IPS DF 4.7 (cell line): ENCODE measurements at regions not wholly inside any gene's neighbourhood (a gene's known extent, or its start where the extent isn't known, plus 50 kb on each side); places are given as distances from the start of the nearest gene placed in this dataset.

Experiments
- DNase-seq: peaks from one replicate; pipeline ENCODE4 v3.0.0-alpha.2; 2013; ENCODE audit warnings: low spot score; ENCODE audit errors: extremely low read depth

DNA sequence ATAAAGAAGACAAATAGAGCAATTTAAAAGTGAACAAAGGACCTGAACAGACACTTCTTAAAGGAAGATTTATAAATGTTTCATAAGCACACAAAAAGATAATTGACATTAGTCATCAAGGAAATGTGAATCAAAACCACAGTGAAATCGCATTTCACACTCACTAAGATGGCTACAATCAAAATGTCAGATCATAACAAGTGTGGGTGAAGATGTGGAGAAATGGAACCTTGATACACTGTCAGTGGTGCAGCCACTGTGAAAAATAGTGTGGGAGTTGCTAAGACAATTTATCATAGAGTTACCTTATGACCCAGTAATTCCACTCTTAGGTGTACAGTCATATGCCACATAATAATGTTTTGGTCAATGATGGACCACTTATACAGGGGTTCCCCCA, 54.5 kb upstream of the HTR4 start:
- no peak for DNase-seq

- DNase-seq: no peak
These were observed 57.6 kb upstream of the HTR4 start for GRCh38 chr5:148711961-148712360.

GRCh38 chr5:148713735-148714508, 59.6 kb upstream of the HTR4 start:
- no peak for DNase-seq

DNA sequence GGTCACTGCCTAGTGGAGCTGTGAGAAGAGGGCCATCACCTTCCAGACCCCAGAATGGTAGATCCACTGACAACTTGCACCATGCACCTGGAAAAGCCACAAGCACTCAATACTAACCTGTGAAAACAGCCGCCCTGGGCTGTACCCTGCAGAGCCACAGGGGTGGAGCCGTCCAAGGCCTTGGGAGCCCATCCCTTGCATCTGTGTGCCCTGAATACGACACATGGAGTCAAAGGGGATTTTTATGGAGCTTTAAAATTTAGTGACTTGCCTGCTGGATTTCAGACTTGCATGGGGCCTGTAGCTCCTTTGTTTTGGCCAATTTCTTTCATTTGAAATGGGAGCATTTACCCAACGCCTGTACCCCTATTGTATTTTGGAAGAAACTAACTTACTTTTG, 62.4 kb upstream of the HTR4 start:
- no peak for DNase-seq

- DNase-seq: no peak
These were observed 63.3 kb upstream of the HTR4 start for GRCh38 chr5:148717668-148718067.

GRCh38 chr5:148719605-148720004, 65.3 kb upstream of the HTR4 start:
- no peak for DNase-seq

- no peak for DNase-seq
These were observed 65.9 kb upstream of the HTR4 start for GRCh38 chr5:148720257-148720656.

- DNase-seq: no peak
These were observed 68.8 kb upstream of the HTR4 start for GRCh38 chr5:148723143-148723542.

- DNase-seq: no peak
These were observed 71.3 kb upstream of the HTR4 start for GRCh38 chr5:148725675-148726074.

- DNase-seq: no peak
These were observed 74.9 kb upstream of the HTR4 start for GRCh38 chr5:148729182-148729581.

- DNase-seq: no peak
These were observed 75.9 kb upstream of the HTR4 start for GRCh38 chr5:148730270-148730669.

GRCh38 chr5:148730942-148731898, 76.9 kb upstream of the HTR4 start:
- peak; percentile 66 for DNase-seq

DNA sequence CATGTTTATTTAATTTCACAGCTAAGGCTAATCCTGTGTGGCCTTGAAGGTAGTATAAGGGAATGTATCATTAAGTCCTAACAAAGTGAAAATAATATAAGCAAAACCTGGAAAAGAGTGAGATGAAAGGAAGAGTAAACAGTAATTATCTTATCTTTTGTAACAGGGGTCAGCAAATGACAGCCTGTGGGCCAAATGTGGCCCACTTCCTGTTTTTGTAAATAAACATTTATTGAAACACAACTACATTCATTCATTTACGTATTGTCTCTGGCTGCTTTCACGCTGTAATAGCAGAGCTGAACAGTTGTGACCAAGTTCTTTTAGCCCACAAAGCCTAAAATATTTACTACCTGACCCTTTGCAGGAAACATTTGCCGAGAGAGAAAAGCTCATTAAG, 78.4 kb upstream of the HTR4 start:
- no peak for DNase-seq

DNA sequence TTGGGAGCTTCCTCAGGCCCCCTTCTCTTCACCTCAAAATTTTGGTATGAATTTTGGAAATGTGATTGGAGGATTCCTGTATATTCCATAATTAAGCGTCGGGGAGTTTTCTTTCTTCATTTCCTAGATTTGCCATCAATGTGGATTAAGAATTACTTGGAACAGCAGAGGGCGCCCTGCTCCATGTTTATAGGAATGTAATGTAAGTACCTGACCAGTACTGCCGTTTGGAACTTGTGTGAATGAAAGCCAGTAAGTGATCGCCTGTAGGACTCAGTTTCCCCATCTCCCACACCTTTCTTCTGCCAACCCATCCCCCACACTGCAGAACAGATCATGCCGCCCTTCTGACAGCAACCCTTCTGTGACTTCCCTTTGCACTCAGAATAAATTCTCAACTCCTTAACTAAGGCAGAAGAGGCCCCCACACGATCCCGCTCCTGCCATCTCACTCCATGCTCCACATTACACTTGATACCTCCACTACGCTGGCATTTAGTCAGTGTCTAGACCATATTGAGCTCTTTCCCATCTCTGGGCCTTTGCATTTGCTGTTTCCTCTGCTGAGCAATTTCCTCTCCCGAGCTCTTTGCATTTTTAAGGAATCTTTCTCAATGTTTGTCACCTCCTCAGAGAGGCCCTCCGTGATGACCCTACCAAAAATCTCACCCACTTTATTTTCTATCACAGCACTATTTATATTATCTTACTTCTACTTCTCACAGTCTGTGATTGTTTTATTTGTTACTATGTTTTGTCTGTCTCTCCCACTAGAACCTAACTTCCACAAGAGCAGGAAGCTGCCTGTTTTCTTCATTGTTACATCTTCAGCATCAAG, 79.5 kb upstream of the HTR4 start:
- DNase-seq: peak; percentile 28

DNA sequence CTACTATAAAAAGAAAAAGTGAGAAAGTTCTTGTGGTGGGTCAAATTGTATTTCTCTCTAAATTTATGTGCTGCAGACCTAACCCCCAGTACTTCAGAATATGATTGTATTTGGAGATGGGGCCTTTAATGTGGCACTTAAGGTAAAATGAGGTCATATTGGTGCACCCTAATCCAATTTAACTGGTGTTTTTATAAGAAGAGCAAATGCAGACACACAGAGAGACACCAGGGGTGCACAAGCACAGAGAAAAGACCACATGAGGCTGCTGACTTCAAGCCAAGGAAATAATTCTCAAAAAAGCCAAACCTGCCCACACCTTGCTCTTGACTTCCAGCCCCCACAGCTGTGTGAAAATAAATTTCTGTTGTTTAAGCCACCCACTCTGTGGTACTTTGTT, 80.2 kb upstream of the HTR4 start:
- no peak for DNase-seq

GRCh38 chr5:148735301-148735835, 81.0 kb upstream of the HTR4 start:
- no peak for DNase-seq

DNA sequence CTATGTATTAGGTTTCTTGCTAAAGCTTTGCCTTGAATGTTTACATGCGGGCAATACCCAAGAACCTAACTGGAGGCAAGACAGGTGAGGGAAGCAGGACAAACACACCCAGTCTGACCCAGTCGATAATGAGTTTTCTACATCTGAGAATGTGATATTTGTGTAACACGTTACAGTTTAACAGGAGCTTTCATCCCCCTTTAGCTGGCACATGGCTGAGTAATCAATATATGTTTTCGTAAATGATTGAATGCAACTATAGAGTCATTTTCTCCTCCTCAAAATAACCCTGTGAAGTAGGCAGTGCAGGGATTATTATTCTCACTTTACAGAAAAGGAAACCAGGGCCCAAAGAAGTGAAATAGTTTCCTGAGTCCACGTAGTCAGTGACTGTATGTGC, 84.7 kb upstream of the HTR4 start:
- DNase-seq: no peak

GRCh38 chr5:148739524-148739923, 85.2 kb upstream of the HTR4 start:
- no peak for DNase-seq

DNA sequence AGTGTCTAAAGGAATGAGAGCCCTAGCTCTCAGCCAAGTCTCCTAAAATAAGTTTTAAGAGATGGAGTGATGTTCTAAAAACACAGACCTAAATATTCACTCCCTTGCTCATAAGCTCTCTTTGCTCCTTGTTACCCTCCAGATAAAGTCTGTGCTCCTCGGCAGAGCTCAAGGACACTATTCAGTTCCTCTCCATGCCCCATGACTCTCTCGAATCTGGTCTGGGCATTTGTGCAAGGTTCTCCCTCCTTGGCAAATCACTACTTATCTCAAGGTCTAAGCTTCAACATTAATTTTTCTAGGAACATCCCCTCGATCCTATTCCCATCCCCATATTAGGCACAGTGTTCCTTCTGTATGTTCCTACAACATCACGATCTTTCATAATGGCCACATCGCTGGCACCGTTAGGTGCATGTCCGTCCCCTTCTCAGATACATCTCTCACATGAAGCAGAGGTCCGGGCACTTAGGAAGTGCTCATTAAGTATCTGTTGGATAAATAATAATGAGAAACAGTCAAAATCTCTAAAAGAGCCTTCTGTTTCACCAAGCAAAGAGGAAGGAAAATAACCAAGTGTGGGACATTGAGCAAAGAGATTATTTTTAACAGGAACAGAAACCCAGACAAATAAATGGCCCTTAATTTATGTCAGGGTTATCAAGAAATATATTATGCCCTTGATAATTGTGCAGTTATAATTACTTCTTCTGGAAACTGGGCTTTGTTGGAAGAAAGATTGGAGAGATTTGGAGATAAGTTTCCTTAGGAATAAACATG, 85.9 kb upstream of the HTR4 start:
- no peak for DNase-seq

DNA sequence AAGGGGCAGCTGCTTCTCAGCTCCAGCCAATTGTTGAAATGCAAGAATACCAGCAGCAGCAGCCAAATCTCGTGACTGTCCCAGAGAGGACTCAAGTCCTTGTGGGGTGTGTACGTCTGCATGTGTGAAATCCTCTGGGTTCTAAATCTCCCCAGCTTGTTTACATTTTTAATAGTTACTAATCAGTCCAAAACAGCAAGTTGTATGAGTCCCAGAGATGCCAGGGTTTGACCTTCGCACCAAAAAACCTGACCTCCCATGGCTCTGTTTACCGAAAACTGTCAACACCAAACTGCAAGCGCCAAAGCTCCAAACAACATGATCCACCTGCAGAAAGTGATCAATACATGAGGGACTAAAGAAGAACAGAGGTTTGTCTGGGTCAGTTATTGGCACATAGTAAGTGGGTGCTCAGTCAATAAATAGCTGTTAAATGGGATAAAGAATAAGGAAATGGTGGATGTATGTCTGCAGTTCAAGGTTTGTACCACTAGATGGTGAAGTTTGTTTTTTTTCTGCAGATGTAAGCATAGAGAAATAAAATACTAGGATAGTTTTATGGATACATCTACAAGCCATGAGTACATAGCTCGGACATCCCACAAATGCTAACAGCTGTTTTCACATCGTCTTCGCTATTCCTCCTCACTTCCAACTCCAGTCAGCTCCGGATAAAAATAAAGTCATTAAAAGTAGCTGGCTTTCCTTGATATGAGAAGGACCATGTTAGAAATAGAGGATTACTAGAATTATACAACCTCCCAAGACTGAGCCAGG, 85.3 kb upstream of the ADRB2 start:
- DNase-seq: peak; percentile 64
